Esophagus muscularis mucosa (tissue), 4 donors: ENCODE measurements at regions not wholly inside any gene's neighbourhood (a gene's known extent, or its start where the extent isn't known, plus 50 kb on each side); places are given as distances from the start of the nearest gene placed in this dataset.

Experiments used
- EP300 ChIP-seq: sonication (generic); formaldehyde crosslinking; IDR thresholded peaks from one replicate; pipeline ENCODE4 v1.6.1; 2017; ENCODE audit warnings: antibody characterized with exemption
- POLR2A ChIP-seq: fragments of 450-650 bp; IDR thresholded peaks from one replicate; pipeline ENCODE4 v1.6.1; 2017; ENCODE audit warnings: antibody characterized with exemption, moderate library complexity, mild to moderate bottlenecking, low read depth
- POLR2AphosphoS5 ChIP-seq, 2 donors: sonication (generic); formaldehyde crosslinking; IDR thresholded peaks; one replicate each; pipeline ENCODE4 v1.6.1; 2017; ENCODE audit warnings: antibody characterized with exemption in 2 of 2
- TF ChIP-seq, protein P1 (sequence below), 3 experiments: fragments of 200-600 bp in 2 of 3; fragments of 450-650 bp in 1 of 3; sonication (generic) in 2 of 3; IDR thresholded peaks; one replicate each; pipeline ENCODE4 v1.5.1; 2017 to 2019; ENCODE audit warnings: antibody characterized with exemption in 3 of 3, mild to moderate bottlenecking in 2 of 3, moderate library complexity in 1 of 3

- TF ChIP-seq, protein P1, sequence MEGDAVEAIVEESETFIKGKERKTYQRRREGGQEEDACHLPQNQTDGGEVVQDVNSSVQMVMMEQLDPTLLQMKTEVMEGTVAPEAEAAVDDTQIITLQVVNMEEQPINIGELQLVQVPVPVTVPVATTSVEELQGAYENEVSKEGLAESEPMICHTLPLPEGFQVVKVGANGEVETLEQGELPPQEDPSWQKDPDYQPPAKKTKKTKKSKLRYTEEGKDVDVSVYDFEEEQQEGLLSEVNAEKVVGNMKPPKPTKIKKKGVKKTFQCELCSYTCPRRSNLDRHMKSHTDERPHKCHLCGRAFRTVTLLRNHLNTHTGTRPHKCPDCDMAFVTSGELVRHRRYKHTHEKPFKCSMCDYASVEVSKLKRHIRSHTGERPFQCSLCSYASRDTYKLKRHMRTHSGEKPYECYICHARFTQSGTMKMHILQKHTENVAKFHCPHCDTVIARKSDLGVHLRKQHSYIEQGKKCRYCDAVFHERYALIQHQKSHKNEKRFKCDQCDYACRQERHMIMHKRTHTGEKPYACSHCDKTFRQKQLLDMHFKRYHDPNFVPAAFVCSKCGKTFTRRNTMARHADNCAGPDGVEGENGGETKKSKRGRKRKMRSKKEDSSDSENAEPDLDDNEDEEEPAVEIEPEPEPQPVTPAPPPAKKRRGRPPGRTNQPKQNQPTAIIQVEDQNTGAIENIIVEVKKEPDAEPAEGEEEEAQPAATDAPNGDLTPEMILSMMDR (IDR thresholded peaks at IDR 0.05), result no peak
- TF ChIP-seq EP300, result no peak
- no peak for TF ChIP-seq POLR2AphosphoS5 (IDR thresholded peaks at IDR 0.05)
- no peak for TF ChIP-seq POLR2A
These were observed 159.8 kb upstream of the REG3G start for GRCh38 chr2:78865667-78866066.
